ENCODE measurements at regions not wholly inside any gene's neighbourhood (a gene's known extent, or its start where the extent isn't known, plus 50 kb on each side); places are given as distances from the start of the nearest gene placed in this dataset.
A peak's percentile ranks its signal among the peaks of the same experiment; 100 is the strongest.

GRCh38 chr15:98391568-98391967 lies 256.8 kb upstream of the IGF1R start:
- no peak for DNase-seq

- DNase-seq: no peak
Measured at GRCh38 chr15:98393471-98393870, 254.9 kb upstream of the IGF1R start.

GRCh38 chr15:98394546-98394945 lies 253.8 kb upstream of the IGF1R start:
- DNase-seq: no peak

GRCh38 chr15:98395974-98396610 lies 252.2 kb upstream of the IGF1R start:
- no peak for DNase-seq

- DNase-seq: no peak
Measured at GRCh38 chr15:98397419-98397818, 250.9 kb upstream of the IGF1R start.

GRCh38 chr15:98398056-98398455 lies 250.3 kb upstream of the IGF1R start:
- DNase-seq: no peak

- DNase-seq: no peak
Measured at GRCh38 chr15:98398886-98399285, 249.5 kb upstream of the IGF1R start.

GRCh38 chr15:98400120-98400519 lies 248.2 kb upstream of the IGF1R start:
- no peak for DNase-seq

GRCh38 chr15:98401029-98401428 lies 247.3 kb upstream of the IGF1R start:
- DNase-seq: no peak

GRCh38 chr15:98402486-98402885 lies 245.9 kb upstream of the IGF1R start:
- no peak for DNase-seq

- DNase-seq: no peak
Measured at GRCh38 chr15:98403169-98403568, 245.2 kb upstream of the IGF1R start.

GRCh38 chr15:98403569-98403968 lies 244.8 kb upstream of the IGF1R start:
- DNase-seq: no peak

GRCh38 chr15:98405013-98405412 lies 243.3 kb upstream of the IGF1R start:
- no peak for DNase-seq

- DNase-seq: no peak
Measured at GRCh38 chr15:98408231-98408630, 240.1 kb upstream of the IGF1R start.

GRCh38 chr15:98410328-98410727 lies 238.0 kb upstream of the IGF1R start:
- no peak for DNase-seq

GRCh38 chr15:98412852-98413251 lies 235.5 kb upstream of the IGF1R start:
- DNase-seq: no peak

- DNase-seq: no peak
Measured at GRCh38 chr15:98413933-98414546, 234.3 kb upstream of the IGF1R start.

GRCh38 chr15:98416222-98416855 lies 232.0 kb upstream of the IGF1R start:
- no peak for DNase-seq

- DNase-seq: no peak
Measured at GRCh38 chr15:98417346-98417745, 231.0 kb upstream of the IGF1R start.

GRCh38 chr15:98418122-98418521 lies 230.2 kb upstream of the IGF1R start:
- DNase-seq: no peak

GRCh38 chr15:98419173-98419780 lies 229.1 kb upstream of the IGF1R start:
- no peak for DNase-seq

GRCh38 chr15:98420837-98421236 lies 227.5 kb upstream of the IGF1R start:
- DNase-seq: no peak

GRCh38 chr15:98421419-98422129 lies 226.8 kb upstream of the IGF1R start:
- DNase-seq: peak; percentile 51

- no peak for DNase-seq
Measured at GRCh38 chr15:98422130-98422478, 226.2 kb upstream of the IGF1R start.

Measured in activated naive CD4-positive, alpha-beta T cell treated with Interleukin-2 at 50 U/mL for 16 hours (primary cell).